Activated naive CD8-positive, alpha-beta T cell treated with anti-CD3 and anti-CD28 coated beads for 36 hours (primary cell): ENCODE measurements at regions not wholly inside any gene's neighbourhood (a gene's known extent, or its start where the extent isn't known, plus 50 kb on each side); places are given as distances from the start of the nearest gene placed in this dataset.

ENCODE experiments used
- DNase-seq: peaks from one replicate; pipeline ENCODE4 v3.0.0; 2021
- H3K27ac Mint-ChIP-seq: one replicate; pipeline ENCODE4 v1.8.0; 2022; ENCODE audit warnings: mild to moderate bottlenecking, moderate library complexity, mixed read lengths
- H3K27me3 Mint-ChIP-seq: one replicate; pipeline ENCODE4 v1.8.0; 2022; ENCODE audit warnings: mild to moderate bottlenecking, mixed read lengths
- H3K36me3 Mint-ChIP-seq: one replicate; pipeline ENCODE4 v1.8.0; 2021; ENCODE audit warnings: mild to moderate bottlenecking, mixed read lengths
- H3K4me1 Mint-ChIP-seq: one replicate; pipeline ENCODE4 v1.8.0; 2021; ENCODE audit warnings: mixed read lengths
- H3K4me3 Mint-ChIP-seq: one replicate; pipeline ENCODE4 v1.8.0; 2022; ENCODE audit warnings: mild to moderate bottlenecking, moderate library complexity, mixed read lengths
- H3K9me3 Mint-ChIP-seq: one replicate; pipeline ENCODE4 v1.8.0; 2022; ENCODE audit warnings: mixed read lengths

- Mint-ChIP-seq H3K36me3 (peaks cover 12% of the 10 kb centered on the region), H3K9me3 (no peaks in the 10 kb centered on the region), H3K27ac (no peak overlapping the region), H3K27me3 (no peaks in the 10 kb centered on the region), H3K4me3 (no peak overlapping the region), H3K4me1 (no peaks in the 10 kb centered on the region)
- DNase-seq: no peak
Measured at GRCh38 chr4:4609622-4610334, 67.9 kb upstream of the STX18 start.

DNA sequence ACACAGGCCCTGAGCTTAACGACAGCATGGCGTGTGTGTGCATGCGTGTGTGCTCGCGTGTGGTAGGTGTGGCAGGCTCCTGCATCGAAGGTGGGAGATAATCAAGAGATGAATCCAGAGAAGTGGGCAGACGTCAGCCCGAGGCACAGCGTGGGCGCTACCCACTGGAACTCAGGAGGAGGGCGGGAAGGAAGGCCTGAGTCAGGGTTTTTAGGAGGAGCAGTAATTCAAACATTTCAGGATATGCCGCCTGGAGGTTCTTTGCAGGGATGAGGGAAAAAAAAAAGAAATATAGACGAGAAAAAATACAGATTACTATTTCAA lies 66.3 kb upstream of the STX18 start:
- no peak for DNase-seq
- no peaks in the 10 kb centered on the region for H3K27me3 Mint-ChIP-seq
- no peak overlapping the region for H3K27ac Mint-ChIP-seq
- H3K4me3 Mint-ChIP-seq: no peak overlapping the region
- H3K36me3 Mint-ChIP-seq: peaks cover 4% of the 10 kb centered on the region
- no peaks in the 10 kb centered on the region for H3K9me3 Mint-ChIP-seq
- no peaks in the 10 kb centered on the region for H3K4me1 Mint-ChIP-seq

- no peaks in the 10 kb centered on the region for H3K4me1 Mint-ChIP-seq
- H3K36me3 Mint-ChIP-seq: peaks cover 4% of the 10 kb centered on the region
- no peaks in the 10 kb centered on the region for H3K27me3 Mint-ChIP-seq
- H3K9me3 Mint-ChIP-seq: no peaks in the 10 kb centered on the region
- DNase-seq: no peak
- no peak overlapping the region for H3K27ac Mint-ChIP-seq
- H3K4me3 Mint-ChIP-seq: no peak overlapping the region
Measured at GRCh38 chr4:4607336-4608213, 65.7 kb upstream of the STX18 start.

DNA sequence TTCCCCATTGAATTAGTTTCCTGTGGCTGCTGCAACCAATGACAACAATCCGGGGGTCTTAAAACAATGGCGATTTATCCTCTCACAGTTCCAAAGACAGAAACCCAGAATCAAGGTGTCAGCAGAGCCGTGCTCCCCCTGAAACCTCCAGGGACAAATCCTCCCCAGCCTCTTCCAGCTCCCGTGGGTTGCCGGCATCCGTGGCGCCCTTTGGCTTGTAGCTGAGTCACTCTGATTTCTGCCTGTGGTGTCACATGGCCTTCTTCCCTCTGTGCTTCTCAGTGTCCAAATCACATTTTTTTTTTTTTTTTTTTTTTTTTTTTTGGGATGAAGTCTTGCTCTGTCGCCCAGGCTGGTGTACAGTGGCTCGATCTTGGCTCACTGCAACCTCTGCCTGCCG lies 64.5 kb upstream of the STX18 start:
- Mint-ChIP-seq H3K36me3 (peaks cover 7% of the 10 kb centered on the region), H3K9me3 (no peaks in the 10 kb centered on the region), H3K4me3 (no peak overlapping the region), H3K27me3 (no peaks in the 10 kb centered on the region), H3K27ac (no peak overlapping the region), H3K4me1 (no peaks in the 10 kb centered on the region)
- DNase-seq: no peak

DNA sequence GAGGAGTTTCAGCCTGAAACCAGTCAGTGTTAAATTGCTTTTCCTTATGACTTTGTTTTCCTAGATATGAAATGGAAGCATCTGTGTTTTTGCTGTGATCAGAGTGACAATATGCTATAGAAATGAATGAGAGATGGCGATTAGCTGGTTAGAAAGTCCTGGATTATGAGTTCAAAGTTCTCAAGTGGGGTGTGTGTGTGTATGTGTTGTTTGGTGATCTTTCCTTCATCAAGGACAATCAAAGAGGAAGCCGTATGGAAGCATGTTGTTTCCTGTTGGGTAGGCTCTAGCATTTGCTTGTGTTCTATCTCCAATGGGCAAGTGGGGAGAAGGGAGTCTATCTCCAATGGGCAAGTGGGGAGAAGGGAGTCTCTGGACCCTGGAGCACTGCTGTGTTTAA lies 64.0 kb upstream of the STX18 start:
- Mint-ChIP-seq H3K36me3 (peaks cover 7% of the 10 kb centered on the region), H3K4me3 (no peak overlapping the region), H3K4me1 (no peaks in the 10 kb centered on the region), H3K27ac (no peak overlapping the region), H3K9me3 (no peaks in the 10 kb centered on the region), H3K27me3 (no peaks in the 10 kb centered on the region)
- DNase-seq: no peak

DNA sequence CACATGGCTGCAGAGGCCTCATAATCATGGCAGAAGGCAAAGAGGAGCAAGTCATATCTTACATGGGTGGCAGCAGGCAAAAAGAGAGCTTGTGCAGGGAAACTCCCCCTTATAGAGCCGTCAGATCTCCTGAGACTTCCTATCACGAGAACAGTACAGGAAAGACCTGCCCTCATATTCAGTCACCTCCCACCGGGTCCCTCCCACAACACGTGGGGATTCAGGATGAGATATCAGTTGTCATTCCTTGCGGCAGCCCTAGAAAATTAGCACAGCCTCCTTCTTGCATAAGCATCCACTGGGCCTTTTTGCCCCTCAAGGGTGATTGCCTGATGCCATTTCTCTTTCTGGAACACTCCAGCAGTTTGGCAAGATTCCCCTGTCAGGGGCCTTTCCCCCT lies 61.7 kb upstream of the STX18 start:
- DNase-seq: no peak
- no peaks in the 10 kb centered on the region for H3K4me1 Mint-ChIP-seq
- H3K4me3 Mint-ChIP-seq: no peak overlapping the region
- H3K27me3 Mint-ChIP-seq: no peaks in the 10 kb centered on the region
- H3K36me3 Mint-ChIP-seq: peaks cover 12% of the 10 kb centered on the region
- no peaks in the 10 kb centered on the region for H3K9me3 Mint-ChIP-seq
- no peak overlapping the region for H3K27ac Mint-ChIP-seq

GRCh38 chr4:4603067-4603466 lies 61.2 kb upstream of the STX18 start:
- DNase-seq: no peak
- no peaks in the 10 kb centered on the region for H3K27me3 Mint-ChIP-seq
- peaks cover 10% of the 10 kb centered on the region for H3K36me3 Mint-ChIP-seq
- no peaks in the 10 kb centered on the region for H3K9me3 Mint-ChIP-seq
- no peaks in the 10 kb centered on the region for H3K4me1 Mint-ChIP-seq
- H3K27ac Mint-ChIP-seq: no peak overlapping the region
- H3K4me3 Mint-ChIP-seq: no peak overlapping the region

DNA sequence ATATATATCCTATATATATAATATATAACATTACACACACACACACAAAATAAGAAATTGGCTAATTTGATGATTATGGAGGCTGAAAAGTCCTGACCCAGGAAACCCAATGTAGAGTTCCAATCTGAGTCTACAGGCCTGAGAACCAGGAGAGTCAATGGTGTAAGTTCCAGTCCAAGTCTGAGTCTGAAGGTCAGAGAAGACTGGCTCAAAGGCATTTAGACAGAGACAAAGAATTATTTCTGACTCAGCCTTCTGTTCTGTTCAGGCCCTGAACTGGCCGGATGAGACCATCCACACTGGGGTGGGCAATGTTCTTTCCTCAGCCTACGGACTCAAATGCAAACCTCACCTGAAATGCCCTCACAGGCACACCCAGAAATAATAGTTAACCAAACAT lies 60.6 kb upstream of the STX18 start:
- peaks cover 10% of the 10 kb centered on the region for H3K36me3 Mint-ChIP-seq
- no peak for DNase-seq
- H3K9me3 Mint-ChIP-seq: no peaks in the 10 kb centered on the region

GRCh38 chr4:4601803-4602369 lies 60.0 kb upstream of the STX18 start:
- H3K27ac Mint-ChIP-seq: no peak overlapping the region
- H3K27me3 Mint-ChIP-seq: no peaks in the 10 kb centered on the region

More for the DNA sequence above, 60.6 kb upstream of the STX18 start:
- H3K27me3 Mint-ChIP-seq: no peaks in the 10 kb centered on the region
- H3K4me1 Mint-ChIP-seq: no peaks in the 10 kb centered on the region
- H3K27ac Mint-ChIP-seq: no peak overlapping the region
- H3K4me3 Mint-ChIP-seq: peak overlapping the region; percentile 3

DNA sequence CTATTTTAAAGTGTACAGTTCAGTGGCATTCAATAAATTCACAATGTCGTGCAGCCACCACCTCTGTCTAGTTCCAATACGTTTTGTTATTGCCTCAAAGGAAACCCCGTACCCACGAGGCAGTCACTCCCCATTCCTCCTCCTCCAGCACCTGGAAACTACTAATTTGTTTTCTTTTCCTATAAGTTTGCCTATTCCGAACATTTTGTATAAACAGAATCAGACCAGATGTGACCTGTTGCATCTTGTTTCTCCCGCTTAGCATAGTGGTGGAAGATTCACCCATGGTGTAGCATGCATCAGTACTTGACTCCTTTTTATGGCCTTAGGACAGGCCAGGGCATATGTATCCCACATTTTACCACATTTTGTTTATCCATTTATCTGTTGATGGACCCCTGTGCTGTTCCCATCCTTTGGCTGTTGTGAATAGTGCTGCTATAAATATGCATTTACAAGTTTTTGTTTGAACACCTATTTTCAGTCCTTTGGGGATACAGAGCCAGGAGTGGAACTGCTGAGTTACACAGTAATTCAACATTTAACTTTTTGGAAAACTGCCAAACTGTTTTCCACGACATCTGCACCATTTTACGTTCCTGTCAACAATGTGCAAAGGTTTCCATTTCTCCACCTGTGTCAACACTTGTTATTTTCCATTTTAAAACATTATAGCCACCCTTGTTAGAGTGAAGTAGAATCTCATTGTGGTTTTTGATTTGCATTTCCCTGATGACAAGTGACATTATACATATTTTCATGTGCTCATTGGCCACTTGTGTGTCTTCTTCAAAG lies 57.8 kb upstream of the STX18 start:
- Mint-ChIP-seq H3K27ac (no peak overlapping the region), H3K4me1 (no peaks in the 10 kb centered on the region), H3K27me3 (no peaks in the 10 kb centered on the region), H3K4me3 (no peak overlapping the region), H3K36me3 (peaks cover 33% of the 10 kb centered on the region), H3K9me3 (peaks cover 11% of the 10 kb centered on the region)
- DNase-seq: no peak

More at GRCh38 chr4:4601803-4602369, 60.0 kb upstream of the STX18 start:
- H3K4me3 Mint-ChIP-seq: no peak overlapping the region
- H3K36me3 Mint-ChIP-seq: peaks cover 15% of the 10 kb centered on the region
- no peaks in the 10 kb centered on the region for H3K9me3 Mint-ChIP-seq
- DNase-seq: no peak
- H3K4me1 Mint-ChIP-seq: no peaks in the 10 kb centered on the region

DNA sequence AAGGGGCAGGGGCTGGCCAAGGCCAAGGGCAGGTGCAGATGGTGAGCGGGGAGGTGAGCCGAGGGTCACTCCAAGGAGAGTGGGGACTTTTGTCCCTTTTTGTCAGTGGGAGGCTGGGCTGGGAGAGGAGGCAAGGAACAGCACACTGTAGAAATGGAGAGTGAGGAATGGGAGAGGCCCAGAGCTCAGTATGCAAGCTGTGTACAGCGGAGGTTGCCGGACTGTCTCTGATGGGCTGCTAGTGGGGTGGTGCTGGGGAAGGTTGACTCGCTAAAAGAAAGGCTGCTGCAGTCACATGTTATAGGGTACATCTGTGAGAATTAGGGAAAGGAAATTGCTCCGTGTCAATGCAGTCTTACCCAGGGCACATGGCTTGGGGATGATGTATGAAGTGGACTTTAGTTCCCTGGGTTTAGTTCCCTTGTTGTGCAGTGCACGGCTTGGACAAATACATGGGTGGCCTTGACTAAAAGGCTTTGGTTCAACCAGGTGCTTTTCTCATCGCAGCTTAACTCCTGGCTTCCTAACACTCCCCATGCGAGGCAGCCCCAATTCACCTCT lies 57.1 kb upstream of the STX18 start:
- H3K36me3 Mint-ChIP-seq: peaks cover 39% of the 10 kb centered on the region
- H3K4me1 Mint-ChIP-seq: no peaks in the 10 kb centered on the region
- H3K27ac Mint-ChIP-seq: no peak overlapping the region
- H3K27me3 Mint-ChIP-seq: no peaks in the 10 kb centered on the region
- no peak for DNase-seq
- peaks cover 15% of the 10 kb centered on the region for H3K9me3 Mint-ChIP-seq
- no peak overlapping the region for H3K4me3 Mint-ChIP-seq

GRCh38 chr4:4596720-4597119 lies 54.9 kb upstream of the STX18 start:
- Mint-ChIP-seq H3K4me1 (no peaks in the 10 kb centered on the region), H3K27ac (no peak overlapping the region), H3K4me3 (no peak overlapping the region), H3K27me3 (no peaks in the 10 kb centered on the region), H3K9me3 (peaks cover 15% of the 10 kb centered on the region), H3K36me3 (peaks cover 47% of the 10 kb centered on the region)
- no peak for DNase-seq

- Mint-ChIP-seq H3K4me3 (no peak overlapping the region), H3K27me3 (no peaks in the 10 kb centered on the region), H3K36me3 (peaks cover 48% of the 10 kb centered on the region), H3K9me3 (peaks cover 15% of the 10 kb centered on the region), H3K4me1 (no peaks in the 10 kb centered on the region), H3K27ac (no peak overlapping the region)
- no peak for DNase-seq
Measured at GRCh38 chr4:4595252-4595651, 53.4 kb upstream of the STX18 start.

DNA sequence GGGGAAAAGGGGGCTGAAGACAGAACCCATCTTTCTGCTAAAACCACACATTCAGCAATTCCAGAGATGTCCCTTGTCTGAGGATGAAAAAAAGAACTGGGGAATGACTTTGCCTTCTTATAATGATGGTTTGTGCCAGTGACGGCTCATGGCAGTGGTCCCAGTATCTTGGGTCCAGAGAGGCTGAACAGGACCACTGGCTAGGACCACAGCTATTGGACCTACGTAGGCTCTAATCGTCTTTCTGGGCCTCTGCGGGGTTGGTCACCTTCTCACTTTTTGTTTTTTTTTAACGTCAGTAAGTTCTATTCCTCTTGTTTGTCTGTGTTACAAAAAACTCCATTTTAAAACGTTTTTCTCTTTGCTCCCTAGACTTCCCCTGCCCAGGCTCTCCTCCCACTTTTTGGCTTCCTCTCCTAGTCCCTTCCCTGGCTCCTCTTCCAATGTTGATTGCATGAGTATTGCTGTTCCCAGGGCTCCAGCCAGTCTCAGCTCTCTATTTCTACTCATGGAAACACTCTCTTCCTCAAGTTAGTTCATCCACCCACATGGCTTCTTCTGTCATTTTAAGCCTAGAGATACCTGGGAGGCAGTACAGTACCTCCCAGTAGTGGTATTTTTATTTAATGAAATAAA lies 52.6 kb upstream of the STX18 start:
- H3K9me3 Mint-ChIP-seq: peaks cover 15% of the 10 kb centered on the region
- H3K4me3 Mint-ChIP-seq: no peak overlapping the region
- DNase-seq: no peak
- no peaks in the 10 kb centered on the region for H3K27me3 Mint-ChIP-seq
- no peaks in the 10 kb centered on the region for H3K4me1 Mint-ChIP-seq
- peaks cover 45% of the 10 kb centered on the region for H3K36me3 Mint-ChIP-seq
- H3K27ac Mint-ChIP-seq: peak overlapping the region; percentile 62
